K562 (cell line): ENCODE measurements at regions not wholly inside any gene's neighbourhood (a gene's known extent, or its start where the extent isn't known, plus 50 kb on each side); places are given as distances from the start of the nearest gene placed in this dataset.

Experiments
- ATAC-seq: fragments of 200-7000 bp; cut with Tn5 transposase; 3 replicates; pipeline ENCODE4 v1.9.1; 2020; ENCODE audit warnings: moderate library complexity
- BruUV-seq: library from RNA; stranded (reverse); fragments of 400-500 nt; replicated peaks from 2 replicates; lab custom pipeline; 2021; lab: Mats Ljungman, UMichigan
- CTCF ChIA-PET: fragments of 300-600 bp; formaldehyde crosslinking; extraction: SDS; loops from one replicate; lab custom pipeline; 2021; ENCODE audit warnings: low intra/inter-chr PET ratio; lab: Yijun Ruan, JAX
- POLR2A ChIA-PET: fragments of 300-600, 350-650 bp; sonication (Branson Sonifier 250); formaldehyde crosslinking; extraction: SDS; loops from one replicate; lab custom pipeline; 2021; ENCODE audit warnings: antibody characterized with exemption, inconsistent platforms; lab: Yijun Ruan, JAX
- DNase-seq, 4 experiments: peaks; one replicate each; pipeline versions ENCODE4 v3.0.0 to v3.0.0-alpha.2; 2011 to 2018; ENCODE audit warnings: low spot score in 3 of 4, mixed read lengths in 3 of 4; ENCODE audit errors: extremely low read depth in 1 of 4
- FAIRE-seq: peaks from 2 replicates; lab custom pipeline; 2011; peaks lifted over from hg19 to GRCh38; lab: Jason Lieb, UNC
- H2AFZ ChIP-seq: 2 replicates; pipeline ENCODE4 v1.6.0; 2011; ENCODE audit warnings: low read depth, low read length, control low read depth, inconsistent platforms
- H3K27ac ChIP-seq: fragments of 200-600 bp; 3 replicates; pipeline ENCODE4 v1.8.0; 2011; ENCODE audit warnings: low read depth, mild to moderate bottlenecking, control low read depth, inconsistent platforms, low read length, moderate library complexity, mixed read lengths; ENCODE audit errors: extremely low read depth
- H3K27me3 ChIP-seq, 2 experiments: fragments of 300-600 bp in 1 of 2; 2 replicates in 1 of 2; 3 replicates in 1 of 2; pipeline versions ENCODE4 v1.6.0 to v1.8.0; 2011; ENCODE audit warnings: inconsistent platforms in 2 of 2, low read length in 2 of 2, mild to moderate bottlenecking in 1 of 2, mixed read lengths in 1 of 2, moderate library complexity in 1 of 2; ENCODE audit not compliant: control insufficient read depth in 2 of 2, insufficient read depth in 2 of 2
- H3K36me3 ChIP-seq: fragments of 300-600 bp; 3 replicates; pipeline ENCODE4 v1.8.0; 2011; ENCODE audit warnings: mild to moderate bottlenecking, low read length, inconsistent platforms; ENCODE audit not compliant: control insufficient read depth, insufficient read depth
- H3K4me1 ChIP-seq, 2 experiments: fragments of 200-600 bp in 1 of 2; replicated peaks in 1 of 2; 2 replicates in 1 of 2; 3 replicates in 1 of 2; pipeline versions ENCODE4 v1.5.1 to v1.8.0; 2011; ENCODE audit warnings: inconsistent platforms in 2 of 2, low read length in 2 of 2, mild to moderate bottlenecking in 1 of 2, mixed read lengths in 1 of 2, moderate library complexity in 1 of 2; ENCODE audit not compliant: control insufficient read depth in 2 of 2, insufficient read depth in 2 of 2
- H3K4me2 ChIP-seq: 2 replicates; pipeline ENCODE4 v1.6.1; 2011; ENCODE audit warnings: low read length, control low read depth, inconsistent platforms, mixed read lengths; ENCODE audit not compliant: insufficient read depth
- H3K4me3 ChIP-seq: fragments of 200-600 bp; sonication (generic), shearing (Covaris generic); 2 replicates; pipeline ENCODE4 v1.5.1; 2016; ENCODE audit warnings: control low read depth, inconsistent platforms
- H3K79me2 ChIP-seq: fragments of 200-600 bp; 3 replicates; pipeline ENCODE4 v1.8.0; 2011; ENCODE audit warnings: low read length, inconsistent platforms; ENCODE audit not compliant: control insufficient read depth, insufficient read depth
- H3K9ac ChIP-seq, 2 experiments: 2 replicates each; pipeline versions ENCODE4 v1.6.0 to v1.6.1; 2011; ENCODE audit warnings: low read depth in 2 of 2, low read length in 2 of 2, control low read depth in 1 of 2, inconsistent platforms in 1 of 2, mild to moderate bottlenecking in 1 of 2, mixed read lengths in 1 of 2; ENCODE audit not compliant: insufficient read depth in 1 of 2
- H3K9me1 ChIP-seq: one replicate; pipeline ENCODE4 v1.6.0; 2011; ENCODE audit warnings: inconsistent platforms, mild to moderate bottlenecking, low read length, moderate library complexity; ENCODE audit not compliant: control insufficient read depth, insufficient read depth
- H3K9me3 ChIP-seq: replicated peaks from 2 replicates; pipeline ENCODE4 v1.5.1; 2011; ENCODE audit warnings: low read depth, low read length, inconsistent platforms; ENCODE audit not compliant: control insufficient read depth, insufficient read depth
- H4K20me1 ChIP-seq: replicated peaks from 2 replicates; pipeline ENCODE4 v1.6.1; 2011; ENCODE audit warnings: low read length, inconsistent platforms, mixed read lengths; ENCODE audit not compliant: control insufficient read depth, insufficient read depth
- CHD1 ChIP-seq: fragments of 200-600 bp; sonication (generic); IDR thresholded peaks from one replicate; pipeline ENCODE4 v1.6.1; 2012; ENCODE audit warnings: mild to moderate bottlenecking, moderate library complexity, low read length, inconsistent platforms
- DMBX1 ChIP-seq: fragments of 250-450 bp; sonication (Bioruptor Pico); IDR thresholded peaks from 2 replicates; pipeline ENCODE4 v1.8.0; 2022; ENCODE audit warnings: inconsistent platforms, mild to moderate bottlenecking, moderate library complexity, borderline replicate concordance
- FOXP4 ChIP-seq: sonication (generic); formaldehyde crosslinking; IDR thresholded peaks from 2 replicates; pipeline ENCODE4 v1.8.0; 2022; ENCODE audit warnings: mild to moderate bottlenecking, missing genetic modification reagents, borderline replicate concordance
- IRF2 ChIP-seq: sonication (generic); formaldehyde crosslinking; IDR thresholded peaks from 2 replicates; pipeline ENCODE4 v1.8.1; 2022; ENCODE audit warnings: mild to moderate bottlenecking, missing genetic modification reagents
- MTF1 ChIP-seq: fragments of 250-450 bp; sonication (Bioruptor Pico); IDR thresholded peaks from 2 replicates; pipeline ENCODE4 v1.9.0; 2021; ENCODE audit warnings: moderate library complexity, mild to moderate bottlenecking, inconsistent platforms, borderline replicate concordance
- SLC30A9 ChIP-seq: fragments of 250-450 bp; sonication (Bioruptor Pico); IDR thresholded peaks from 2 replicates; pipeline ENCODE4 v1.8.0; 2022; ENCODE audit warnings: mild to moderate bottlenecking, moderate library complexity
- SRF ChIP-seq, 2 experiments: fragments of 250-450, 450-650 bp in 1 of 2; sonication (Bioruptor Pico) in 1 of 2; sonication (generic) in 1 of 2; formaldehyde crosslinking; IDR thresholded peaks; 2 replicates each; pipeline versions ENCODE4 v1.5.0 to v1.5.1; 2020 to 2022; ENCODE audit warnings: mild to moderate bottlenecking in 1 of 2, missing genetic modification reagents in 1 of 2
- ZNF134 ChIP-seq: fragments of 250-450 bp; sonication (Bioruptor Pico); conservative IDR thresholded peaks from 2 replicates; pipeline ENCODE4 v1.4.0; 2020
- WGBS: fragments of 100-300 bp; shearing (Covaris generic); methylation state at CpG from one replicate; pipeline ENCODE4 v1.1.6; 2016; ENCODE audit warnings: low coverage, mixed read lengths; ENCODE audit not compliant: insufficient coverage; ENCODE audit errors: missing lambda C conversion rate; 5-methylcytosine and 5-hydroxymethylcytosine counted together
- in situ Hi-C: fragments of 300-500 bp; cut with MboI; formaldehyde crosslinking; loops from 4 replicates; pipeline ENCODE4 v1.15.0; 2018; ENCODE audit warnings: inconsistent platforms, mixed read lengths
- intact Hi-C: fragments of 100-400 bp; cut with micrococcal nuclease; formaldehyde crosslinking; loops from 2 replicates; pipeline ENCODE4 v1.14.2; 2022

GRCh38 chr2:193349642-193350041 lies 1154.9 kb upstream of the TMEFF2 start:
- Histone ChIP-seq H3K4me3 (no peak overlapping the region), H3K27me3 (no peaks in the 10 kb centered on the region), H3K9me1 (no peaks in the 10 kb centered on the region), H3K79me2 (no peaks in the 10 kb centered on the region), H3K9me3 (no peaks in the 10 kb centered on the region), H3K36me3 (no peaks in the 10 kb centered on the region), H3K4me2 (no peak overlapping the region), H3K9ac (no peak overlapping the region), H3K4me1 (no peaks in the 10 kb centered on the region), H2AFZ (no peak overlapping the region), H4K20me1 (no peaks in the 10 kb centered on the region), H3K27ac (no peak overlapping the region)
- no TSS peak for BruUV-seq
- WGBS, result 33% methylated on average over 1 of the region's 1 CpG
- ChIA-PET CTCF (no interaction called here), POLR2A (interaction anchor here (0.8 kb wide), 1 partner anchor 262 kb away, joined by 4 read pairs; no protein-coding TSS in a partner anchor)
- TF ChIP-seq FOXP4 (no peak), SLC30A9 (CRISPR knock-in tag) (no peak), IRF2 (CRISPR knock-in tag) (no peak), SRF (CRISPR knock-in tag; IDR thresholded peaks at IDR 0.05) (no peak), CHD1 (no peak), DMBX1 (CRISPR knock-in tag) (no peak), MTF1 (CRISPR knock-in tag) (no peak), ZNF134 (no peak)
- intact Hi-C loops (no loop called here), in situ Hi-C loops (no loop called here)
- no peak for DNase-seq
- no peak for ATAC-seq
- FAIRE-seq, result no peak
